GM12878 (cell line): ENCODE measurements at regions not wholly inside any gene's neighbourhood (a gene's known extent, or its start where the extent isn't known, plus 50 kb on each side); places are given as distances from the start of the nearest gene placed in this dataset.

Experiments used
- CBX5 ChIP-seq: sonication (generic); IDR thresholded peaks from 2 replicates; pipeline ENCODE4 v1.6.1; 2016; ENCODE audit warnings: low read depth, moderate library complexity, mild to moderate bottlenecking, inconsistent platforms
- CTCF ChIP-seq, 3 experiments: IDR thresholded peaks in 2 of 3; conservative IDR thresholded peaks in 1 of 3; 2 replicates each; pipeline ENCODE4 v1.5.1; 2011; ENCODE audit warnings: low read depth in 3 of 3, low read length in 3 of 3, mild to moderate bottlenecking in 3 of 3, control low read depth in 2 of 3, moderate library complexity in 2 of 3, inconsistent platforms in 1 of 3, mixed read lengths in 1 of 3; ENCODE audit not compliant: control insufficient read depth in 2 of 3, insufficient read depth in 1 of 3; ENCODE audit errors: extremely low read depth in 1 of 3
- SMAD1 ChIP-seq: fragments of 450-650 bp; IDR thresholded peaks from 2 replicates; pipeline ENCODE4 v1.6.1; 2018; ENCODE audit warnings: mild to moderate bottlenecking, low read depth; ENCODE audit not compliant: partially characterized antibody
- YBX1 ChIP-seq: fragments of 450-650 bp; IDR thresholded peaks from 2 replicates; pipeline ENCODE4 v1.6.1; 2016; ENCODE audit warnings: antibody characterized with exemption

- TF ChIP-seq YBX1 (no peak), CBX5 (no peak), CTCF (IDR thresholded peaks at IDR 0.05 in 2 of 3, conservative IDR thresholded peaks at IDR 0.05 in 1 of 3; ENCODE audit: control insufficient read depth in 2 of 3, extremely low read depth in 1 of 3, insufficient read depth in 1 of 3, low read depth in 3 of 3, low read length in 3 of 3) (no peak), SMAD1 (no peak)
These were observed 114.0 kb upstream of the OBI1 start for GRCh38 chr13:78772933-78773332.
